KMS-11 (cell line): ENCODE measurements at regions not wholly inside any gene's neighbourhood (a gene's known extent, or its start where the extent isn't known, plus 50 kb on each side); places are given as distances from the start of the nearest gene placed in this dataset.

ENCODE experiments used
- H2AFZ ChIP-seq: fragments of 200-600 bp; sonication (generic); 2 replicates; pipeline ENCODE4 v1.6.1; 2016; ENCODE audit warnings: antibody characterized with exemption, mixed run types, low read depth
- H3K27ac ChIP-seq: fragments of 200-600 bp; sonication (generic); 2 replicates; pipeline ENCODE4 v1.6.1; 2016; ENCODE audit warnings: mild to moderate bottlenecking, mixed run types
- H3K27me3 ChIP-seq: fragments of 200-600 bp; sonication (generic); 2 replicates; pipeline ENCODE4 v1.6.1; 2017; ENCODE audit warnings: mild to moderate bottlenecking, low read depth, mixed run types, moderate library complexity; ENCODE audit not compliant: insufficient read depth
- H3K36me3 ChIP-seq: fragments of 200-600 bp; sonication (generic); 2 replicates; pipeline ENCODE4 v1.6.1; 2017; ENCODE audit warnings: mild to moderate bottlenecking, mixed run types; ENCODE audit not compliant: insufficient read depth
- H3K4me1 ChIP-seq: fragments of 200-600 bp; sonication (generic); 2 replicates; pipeline ENCODE4 v1.6.1; 2016; ENCODE audit warnings: mild to moderate bottlenecking, low read depth, mixed run types; ENCODE audit not compliant: poor library complexity, severe bottlenecking
- H3K4me2 ChIP-seq: fragments of 200-600 bp; sonication (generic); 2 replicates; pipeline ENCODE4 v1.7.0; 2016; ENCODE audit warnings: mild to moderate bottlenecking, mixed run types
- H3K4me3 ChIP-seq: fragments of 200-600 bp; sonication (generic); IDR thresholded peaks from 2 replicates; pipeline ENCODE4 v1.6.1; 2017; ENCODE audit warnings: low read depth, low read length, mixed read lengths; ENCODE audit not compliant: insufficient read depth
- H3K79me2 ChIP-seq: fragments of 200-600 bp; sonication (generic); 2 replicates; pipeline ENCODE4 v1.6.1; 2016; ENCODE audit warnings: low read depth, mixed run types; ENCODE audit not compliant: insufficient read depth
- H3K9ac ChIP-seq: fragments of 200-600 bp; sonication (generic); 2 replicates; pipeline ENCODE4 v1.6.1; 2016; ENCODE audit warnings: mild to moderate bottlenecking, mixed run types
- H4K20me1 ChIP-seq: fragments of 200-600 bp; sonication (generic); 2 replicates; pipeline ENCODE4 v1.6.1; 2016; ENCODE audit warnings: mild to moderate bottlenecking, mixed run types; ENCODE audit not compliant: insufficient read depth
- CTCF ChIP-seq: fragments of 200-600 bp; sonication (generic); conservative IDR thresholded peaks from 2 replicates; pipeline ENCODE4 v1.6.1; 2017; ENCODE audit warnings: low read depth, mild to moderate bottlenecking, antibody characterized with exemption, low read length, moderate library complexity, mixed read lengths

GRCh38 chr4:170193496-170193895 is 103.7 kb upstream of the AADAT start:
- TF ChIP-seq CTCF, result no peak

GRCh38 chr4:170190265-170190664 is 100.5 kb upstream of the AADAT start:
- H2AFZ ChIP-seq, result no peak overlapping the region
- H3K36me3 ChIP-seq, result no peaks in the 10 kb centered on the region
- no peaks in the 10 kb centered on the region for H3K79me2 ChIP-seq
- H3K9ac ChIP-seq, result no peak overlapping the region
- H3K4me1 ChIP-seq, result no peaks in the 10 kb centered on the region
- H3K27ac ChIP-seq, result no peak overlapping the region
- TF ChIP-seq CTCF, result no peak
- no peaks in the 10 kb centered on the region for H3K27me3 ChIP-seq
- no peak overlapping the region for H3K4me3 ChIP-seq
- no peak overlapping the region for H3K4me2 ChIP-seq
- no peaks in the 10 kb centered on the region for H4K20me1 ChIP-seq

More at GRCh38 chr4:170193496-170193895, 103.7 kb upstream of the AADAT start:
- H3K27me3 ChIP-seq, result no peaks in the 10 kb centered on the region
- no peak overlapping the region for H3K4me3 ChIP-seq
- no peaks in the 10 kb centered on the region for H4K20me1 ChIP-seq
- H3K36me3 ChIP-seq, result no peaks in the 10 kb centered on the region
- H3K4me2 ChIP-seq, result no peak overlapping the region
- H3K9ac ChIP-seq, result no peak overlapping the region
- no peak overlapping the region for H3K27ac ChIP-seq
- H2AFZ ChIP-seq, result no peak overlapping the region
- H3K4me1 ChIP-seq, result no peaks in the 10 kb centered on the region
- H3K79me2 ChIP-seq, result no peaks in the 10 kb centered on the region

- TF ChIP-seq CTCF, result no peak
- H4K20me1 ChIP-seq, result no peaks in the 10 kb centered on the region
- H3K4me3 ChIP-seq, result no peak overlapping the region
- no peak overlapping the region for H2AFZ ChIP-seq
- H3K9ac ChIP-seq, result no peak overlapping the region
- H3K4me2 ChIP-seq, result no peak overlapping the region
- H3K79me2 ChIP-seq, result no peaks in the 10 kb centered on the region
- no peaks in the 10 kb centered on the region for H3K27me3 ChIP-seq
- no peak overlapping the region for H3K27ac ChIP-seq
- no peaks in the 10 kb centered on the region for H3K36me3 ChIP-seq
- no peaks in the 10 kb centered on the region for H3K4me1 ChIP-seq
Observed at GRCh38 chr4:170170861-170171260, 81.1 kb upstream of the AADAT start.

GRCh38 chr4:170169699-170170098 is 79.9 kb upstream of the AADAT start:
- H3K27me3 ChIP-seq, result no peaks in the 10 kb centered on the region
- no peak overlapping the region for H3K4me3 ChIP-seq
- no peak overlapping the region for H3K9ac ChIP-seq
- no peaks in the 10 kb centered on the region for H3K79me2 ChIP-seq
- H3K36me3 ChIP-seq, result no peaks in the 10 kb centered on the region
- no peak overlapping the region for H3K27ac ChIP-seq
- H4K20me1 ChIP-seq, result no peaks in the 10 kb centered on the region
- no peak for TF ChIP-seq CTCF
- no peak overlapping the region for H2AFZ ChIP-seq
- no peaks in the 10 kb centered on the region for H3K4me1 ChIP-seq
- H3K4me2 ChIP-seq, result no peak overlapping the region
